Endothelial cell of umbilical vein (primary cell): ENCODE measurements at regions not wholly inside any gene's neighbourhood (a gene's known extent, or its start where the extent isn't known, plus 50 kb on each side); places are given as distances from the start of the nearest gene placed in this dataset.

Experiments used
- BruUV-seq: library from RNA; stranded (reverse); fragments of 400-500 nt; replicated peaks from 2 replicates; lab custom pipeline; 2021; lab: Mats Ljungman, UMichigan
- CTCF ChIA-PET: fragments of 300-600, 350-600 bp; sonication (Branson Sonifier 250); formaldehyde crosslinking; loops from one replicate; lab custom pipeline; 2021; ENCODE audit warnings: antibody characterized with exemption, inconsistent platforms; lab: Charles Lee
- POLR2A ChIA-PET: fragments of 300-600, 350-600 bp; sonication (Branson Sonifier 250); formaldehyde crosslinking; loops from one replicate; lab custom pipeline; 2021; ENCODE audit warnings: antibody characterized with exemption, inconsistent platforms; lab: Charles Lee
- DNase-seq: peaks from one replicate; pipeline ENCODE4 v3.0.0-alpha.2; 2011; ENCODE audit warnings: low read depth, low spot score
- FAIRE-seq: peaks from 2 replicates; lab custom pipeline; 2011; peaks lifted over from hg19 to GRCh38; lab: Jason Lieb, UNC
- H2AFZ ChIP-seq: 2 replicates; pipeline ENCODE4 v1.6.0; 2012; ENCODE audit warnings: low read depth, low read length, control low read depth, inconsistent platforms
- H3K27ac ChIP-seq: 2 replicates; pipeline ENCODE4 v1.5.1; 2011; ENCODE audit warnings: low read depth, mild to moderate bottlenecking, control low read depth, low read length, moderate library complexity; ENCODE audit not compliant: insufficient read depth
- H3K27me3 ChIP-seq, 2 experiments: 2 replicates each; pipeline versions ENCODE4 v1.6.0 to v1.6.1; 2011; ENCODE audit warnings: low read length in 2 of 2, mixed read lengths in 1 of 2; ENCODE audit not compliant: control insufficient read depth in 2 of 2, insufficient read depth in 2 of 2
- H3K36me3 ChIP-seq, 2 experiments: 2 replicates in 1 of 2; 3 replicates in 1 of 2; pipeline ENCODE4 v1.5.1; 2011; ENCODE audit warnings: low read length in 2 of 2, mild to moderate bottlenecking in 1 of 2, moderate library complexity in 1 of 2; ENCODE audit not compliant: control insufficient read depth in 2 of 2, insufficient read depth in 2 of 2; ENCODE audit errors: extremely low read depth in 1 of 2
- H3K4me1 ChIP-seq: 3 replicates; pipeline ENCODE4 v1.5.1; 2011; ENCODE audit warnings: mild to moderate bottlenecking, low read length; ENCODE audit not compliant: control insufficient read depth, insufficient read depth; ENCODE audit errors: extremely low read depth
- H3K4me2 ChIP-seq: 2 replicates; pipeline ENCODE4 v1.6.1; 2011; ENCODE audit warnings: low read length, control low read depth, mixed read lengths; ENCODE audit not compliant: insufficient read depth
- H3K4me3 ChIP-seq, 3 experiments: fragments of 200-600 bp in 1 of 3; sonication (generic), shearing (Covaris generic) in 1 of 3; replicated peaks in 1 of 3; 2 replicates each; pipeline ENCODE4 v1.5.1; 2011 to 2016; ENCODE audit warnings: control low read depth in 3 of 3, low read length in 3 of 3, mild to moderate bottlenecking in 2 of 3, inconsistent platforms in 1 of 3, low read depth in 1 of 3, moderate library complexity in 1 of 3; ENCODE audit not compliant: insufficient read depth in 1 of 3
- H3K79me2 ChIP-seq: 2 replicates; pipeline ENCODE4 v1.6.0; 2012; ENCODE audit warnings: low read length, inconsistent platforms; ENCODE audit not compliant: control insufficient read depth, insufficient read depth
- H3K9ac ChIP-seq: replicated peaks from 2 replicates; pipeline ENCODE3; 2011; ENCODE audit warnings: low read length, control low read depth; ENCODE audit not compliant: insufficient read depth; ENCODE audit errors: extremely low read depth
- H3K9me1 ChIP-seq: replicated peaks from 3 replicates; pipeline ENCODE4 v1.6.0; 2011; ENCODE audit warnings: mild to moderate bottlenecking, low read length; ENCODE audit not compliant: control insufficient read depth, insufficient read depth; ENCODE audit errors: extremely low read depth
- H3K9me3 ChIP-seq: replicated peaks from 2 replicates; pipeline ENCODE4 v1.5.1; 2012; ENCODE audit warnings: low read length, inconsistent platforms; ENCODE audit not compliant: control insufficient read depth, insufficient read depth
- H4K20me1 ChIP-seq: replicated peaks from 2 replicates; pipeline ENCODE3; 2011; ENCODE audit warnings: mild to moderate bottlenecking, low read length; ENCODE audit not compliant: control insufficient read depth, insufficient read depth; ENCODE audit errors: extremely low read depth
- EZH2 ChIP-seq: IDR thresholded peaks from 2 replicates; pipeline ENCODE4 v1.6.1; 2012; ENCODE audit warnings: borderline replicate concordance, low read depth, mild to moderate bottlenecking, moderate library complexity, low read length, inconsistent platforms; ENCODE audit not compliant: severe bottlenecking
- FOS ChIP-seq: IDR thresholded peaks from 2 replicates; pipeline ENCODE4 v1.6.1; 2011; ENCODE audit warnings: mild to moderate bottlenecking, low read length, moderate library complexity, borderline replicate concordance; ENCODE audit not compliant: insufficient read depth
- GATA2 ChIP-seq: IDR thresholded peaks from 2 replicates; pipeline ENCODE4 v1.7.0; 2011; ENCODE audit warnings: low read depth, mild to moderate bottlenecking, moderate library complexity, mixed read lengths, low read length; ENCODE audit not compliant: insufficient read length, insufficient read depth
- JUN ChIP-seq: IDR thresholded peaks from 2 replicates; pipeline ENCODE4 v1.6.1; 2011; ENCODE audit warnings: borderline replicate concordance, low read depth; ENCODE audit not compliant: insufficient read length, insufficient read depth
- MYC ChIP-seq: IDR thresholded peaks from one replicate; pipeline ENCODE4 v1.6.1; 2011; ENCODE audit warnings: mild to moderate bottlenecking, low read depth, low read length
- POLR2A ChIP-seq: IDR thresholded peaks from 2 replicates; pipeline ENCODE4 v1.6.1; 2012; ENCODE audit warnings: low read depth, mild to moderate bottlenecking, control low read depth, low read length
- POLR2AphosphoS5 ChIP-seq: IDR thresholded peaks from 2 replicates; pipeline ENCODE4 v1.6.1; 2012; ENCODE audit warnings: low read depth, mild to moderate bottlenecking, control low read depth, low read length, moderate library complexity; ENCODE audit not compliant: insufficient read depth
- dilution Hi-C: fragments of 300-500 bp; cut with MboI; formaldehyde crosslinking; loops from one replicate; pipeline ENCODE4 v1.15.0; 2019; ENCODE audit warnings: low sequenced_read_pairs; ENCODE audit not compliant: extremely low pct_ligation_motif_present
- intact Hi-C: fragments of 100-400 bp; cut with micrococcal nuclease; formaldehyde crosslinking; loops from one replicate; pipeline ENCODE4 v1.10.0; 2022
- TF ChIP-seq, protein P1 (sequence below), 2 donors: IDR thresholded peaks; 1 replicate in 1 of 2; 2 replicates in 1 of 2; pipeline ENCODE4 v1.5.1; 2011; ENCODE audit warnings: low read length in 2 of 2, mild to moderate bottlenecking in 2 of 2, moderate library complexity in 2 of 2, control low read depth in 1 of 2, inconsistent platforms in 1 of 2, low read depth in 1 of 2; ENCODE audit not compliant: insufficient read depth in 1 of 2; ENCODE audit errors: extremely low read depth in 1 of 2
- TF ChIP-seq, protein P2 (sequence below): IDR thresholded peaks from 2 replicates; pipeline ENCODE4 v1.6.1; 2011; ENCODE audit not compliant: insufficient read depth, insufficient read length

DNA sequence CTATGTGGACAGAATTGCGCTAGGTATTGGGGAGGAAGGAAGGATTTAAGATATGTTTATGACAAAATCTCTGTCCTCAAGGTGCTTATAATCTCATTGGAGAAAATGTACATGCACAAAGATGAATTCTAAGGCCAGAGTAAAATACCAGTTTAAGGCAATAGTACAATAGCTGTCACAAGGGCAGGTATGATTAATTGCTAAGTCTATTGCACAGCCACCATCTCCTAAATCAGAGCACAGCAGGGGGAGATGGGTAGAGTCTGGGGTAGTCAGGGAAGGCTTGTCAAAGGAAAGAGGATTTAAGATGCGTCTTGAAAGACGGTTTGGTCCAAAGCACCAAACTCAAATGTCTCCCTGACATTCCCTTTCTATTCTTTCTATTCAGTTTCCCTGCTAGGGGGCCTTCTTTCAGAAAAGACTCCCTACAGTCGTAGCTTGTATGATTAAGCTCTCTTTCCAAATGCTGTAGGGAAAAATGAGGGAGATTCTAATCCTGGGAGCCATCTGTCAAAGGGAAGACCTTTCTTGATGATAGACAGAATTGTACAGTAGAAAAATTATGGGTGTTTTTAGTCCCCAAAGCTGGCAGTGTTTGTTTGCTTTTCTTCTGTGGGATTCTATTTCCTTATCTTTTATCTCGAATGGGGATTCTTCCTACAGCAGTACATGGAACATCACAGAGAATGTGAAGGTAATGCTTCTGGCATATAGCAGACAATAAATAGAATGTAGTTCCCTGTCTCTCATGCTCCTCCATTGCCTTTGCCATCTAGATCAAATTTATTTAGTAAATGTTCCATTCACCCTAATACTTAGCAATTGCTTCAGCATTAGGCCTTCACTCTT, 107.6 kb upstream of the NFIA start:
- H3K4me1 ChIP-seq = peaks cover 5% of the 10 kb centered on the region
- H3K9me1 ChIP-seq = no peaks in the 10 kb centered on the region
- no peak overlapping the region for H3K27ac ChIP-seq
- no peaks in the 10 kb centered on the region for H3K9me3 ChIP-seq
- H3K79me2 ChIP-seq = no peaks in the 10 kb centered on the region
- H2AFZ ChIP-seq = no peak overlapping the region
- DNase-seq = no peak
- no peak overlapping the region for H3K4me2 ChIP-seq
- POLR2A ChIA-PET = no interaction called here
- intact Hi-C loops (loop anchor here (5.0 kb wide), 1 partner anchor 463 kb away; no protein-coding TSS in a partner anchor), dilution Hi-C loops (no loop called here)
- no peak overlapping the region for H3K9ac ChIP-seq
- no peaks in the 10 kb centered on the region for H3K36me3 ChIP-seq
- CTCF ChIA-PET = interaction anchor here (1.1 to 5.2 kb wide), 3 partner anchors 67 to 878 kb away, joined by 4 to 94 read pairs (median 4); no protein-coding TSS in a partner anchor
- H3K4me3 ChIP-seq = no peak overlapping the region
- H4K20me1 ChIP-seq = no peaks in the 10 kb centered on the region
- TF ChIP-seq, protein P1, sequence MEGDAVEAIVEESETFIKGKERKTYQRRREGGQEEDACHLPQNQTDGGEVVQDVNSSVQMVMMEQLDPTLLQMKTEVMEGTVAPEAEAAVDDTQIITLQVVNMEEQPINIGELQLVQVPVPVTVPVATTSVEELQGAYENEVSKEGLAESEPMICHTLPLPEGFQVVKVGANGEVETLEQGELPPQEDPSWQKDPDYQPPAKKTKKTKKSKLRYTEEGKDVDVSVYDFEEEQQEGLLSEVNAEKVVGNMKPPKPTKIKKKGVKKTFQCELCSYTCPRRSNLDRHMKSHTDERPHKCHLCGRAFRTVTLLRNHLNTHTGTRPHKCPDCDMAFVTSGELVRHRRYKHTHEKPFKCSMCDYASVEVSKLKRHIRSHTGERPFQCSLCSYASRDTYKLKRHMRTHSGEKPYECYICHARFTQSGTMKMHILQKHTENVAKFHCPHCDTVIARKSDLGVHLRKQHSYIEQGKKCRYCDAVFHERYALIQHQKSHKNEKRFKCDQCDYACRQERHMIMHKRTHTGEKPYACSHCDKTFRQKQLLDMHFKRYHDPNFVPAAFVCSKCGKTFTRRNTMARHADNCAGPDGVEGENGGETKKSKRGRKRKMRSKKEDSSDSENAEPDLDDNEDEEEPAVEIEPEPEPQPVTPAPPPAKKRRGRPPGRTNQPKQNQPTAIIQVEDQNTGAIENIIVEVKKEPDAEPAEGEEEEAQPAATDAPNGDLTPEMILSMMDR (IDR thresholded peaks at IDR 0.05; ENCODE audit: extremely low read depth in 1 of 2, insufficient read depth in 1 of 2, low read depth in 1 of 2, low read length in 2 of 2) = no peak
- no peak for TF ChIP-seq POLR2AphosphoS5
- TF ChIP-seq MYC = no peak
- no peak for TF ChIP-seq FOS
- TF ChIP-seq EZH2 = no peak
- no peak for TF ChIP-seq JUN
- TF ChIP-seq POLR2A = no peak
- TF ChIP-seq GATA2 = no peak
- TF ChIP-seq, protein P2, sequence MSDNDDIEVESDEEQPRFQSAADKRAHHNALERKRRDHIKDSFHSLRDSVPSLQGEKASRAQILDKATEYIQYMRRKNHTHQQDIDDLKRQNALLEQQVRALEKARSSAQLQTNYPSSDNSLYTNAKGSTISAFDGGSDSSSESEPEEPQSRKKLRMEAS = no peak
- no peaks in the 10 kb centered on the region for H3K27me3 ChIP-seq
- BruUV-seq = no TSS peak
- FAIRE-seq = no peak
